ENCODE measurements at regions not wholly inside any gene's neighbourhood (a gene's known extent, or its start where the extent isn't known, plus 50 kb on each side); places are given as distances from the start of the nearest gene placed in this dataset.

DNA sequence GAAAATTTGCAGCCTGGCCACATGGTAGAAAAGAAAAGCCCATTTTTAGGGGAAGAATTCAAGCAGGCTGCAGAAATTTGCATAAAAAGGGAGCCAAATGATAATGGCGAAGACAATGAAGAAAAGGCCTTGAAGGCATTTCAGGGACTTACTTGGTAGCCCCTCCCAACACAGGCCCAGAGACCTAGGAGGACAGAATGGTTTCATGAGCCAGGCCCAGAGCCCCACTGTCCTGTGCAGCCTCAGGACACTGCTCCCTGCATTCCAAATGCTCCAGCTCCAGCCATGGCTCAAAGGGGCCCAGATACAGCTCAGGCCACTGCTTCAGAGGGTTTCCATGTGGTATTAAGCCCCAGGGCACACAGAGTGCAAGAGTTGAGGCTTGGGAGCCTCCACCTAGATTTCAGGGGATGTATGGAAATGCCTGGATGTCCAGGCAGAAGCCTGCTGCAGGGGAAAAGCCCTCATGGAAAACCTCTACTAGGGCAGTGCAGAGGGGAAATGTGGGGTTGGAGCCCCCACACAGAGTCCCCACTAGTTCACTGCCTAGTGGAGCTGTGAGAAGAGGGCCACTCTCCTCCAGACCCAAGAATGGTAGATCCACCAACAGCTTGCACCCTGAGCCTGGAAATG, 271.7 kb upstream of the KLF3 start:
- peaks cover 10% of the 10 kb centered on the region; the same call in 1 of the 2 replicates for H3K27me3 ChIP-seq (ENCODE audit: low read depth, low read length)
- H4K20me1 ChIP-seq (ENCODE audit: insufficient read depth, low read length), result no peaks in the 10 kb centered on the region
- H3K4me2 ChIP-seq (ENCODE audit: low read length), result no peak overlapping the region
- no peaks in the 10 kb centered on the region for H3K79me2 ChIP-seq (ENCODE audit: low read length)
- 0 out of 2 replicates have a peak, but pooled peaks cover 3% of the 10 kb centered on the region for H3K9me3 ChIP-seq (ENCODE audit: insufficient read depth, low read length)
- no peak overlapping the region for H2AFZ ChIP-seq (ENCODE audit: low read depth, low read length)
- no peak overlapping the region for H3K4me3 ChIP-seq (ENCODE audit: low read length)
- no peak overlapping the region for H3K27ac ChIP-seq (ENCODE audit: low read length)
- no peaks in the 10 kb centered on the region for H3K36me3 ChIP-seq (replicated peaks; ENCODE audit: low read depth, low read length)
- TF ChIP-seq EZH2phosphoT487 (IDR thresholded peaks at IDR 0.05; ENCODE audit: low read depth) (no peak), CTCF (IDR thresholded peaks at IDR 0.05; ENCODE audit: low read depth, low read length) (no peak)
- no peak overlapping the region for H3K9ac ChIP-seq (ENCODE audit: low read length)
- H3K4me1 ChIP-seq (ENCODE audit: low read length), result no peaks in the 10 kb centered on the region

GRCh38 chr4:38396091-38396490, 267.9 kb upstream of the KLF3 start:
- no peak overlapping the region for H3K9ac ChIP-seq (ENCODE audit: low read length)
- no peaks in the 10 kb centered on the region for H4K20me1 ChIP-seq (ENCODE audit: insufficient read depth, low read length)
- no peak overlapping the region for H3K4me3 ChIP-seq (ENCODE audit: low read length)
- no peaks in the 10 kb centered on the region for H3K36me3 ChIP-seq (replicated peaks; ENCODE audit: low read depth, low read length)
- H2AFZ ChIP-seq (ENCODE audit: low read depth, low read length), result no peak overlapping the region
- H3K4me1 ChIP-seq (ENCODE audit: low read length), result no peaks in the 10 kb centered on the region
- no peak overlapping the region for H3K27ac ChIP-seq (ENCODE audit: low read length)
- TF ChIP-seq EZH2phosphoT487 (IDR thresholded peaks at IDR 0.05; ENCODE audit: low read depth), result no peak
- 0 out of 2 replicates have a peak, but pooled peaks cover 3% of the 10 kb centered on the region for H3K9me3 ChIP-seq (ENCODE audit: insufficient read depth, low read length)
- no peaks in the 10 kb centered on the region for H3K79me2 ChIP-seq (ENCODE audit: low read length)
- H3K27me3 ChIP-seq (ENCODE audit: low read depth, low read length), result peaks cover 13% of the 10 kb centered on the region; the same call in 1 of the 2 replicates
- H3K4me2 ChIP-seq (ENCODE audit: low read length), result no peak overlapping the region

- no peak overlapping the region for H3K4me3 ChIP-seq (ENCODE audit: low read length)
- H3K4me2 ChIP-seq (ENCODE audit: low read length), result no peak overlapping the region
- no peak overlapping the region for H2AFZ ChIP-seq (ENCODE audit: low read depth, low read length)
- no peaks in the 10 kb centered on the region for H4K20me1 ChIP-seq (ENCODE audit: insufficient read depth, low read length)
- peaks cover 13% of the 10 kb centered on the region; the same call in 1 of the 2 replicates for H3K27me3 ChIP-seq (ENCODE audit: low read depth, low read length)
- H3K9me3 ChIP-seq (ENCODE audit: insufficient read depth, low read length), result 0 out of 2 replicates have a peak, but pooled peaks cover 3% of the 10 kb centered on the region
- no peaks in the 10 kb centered on the region for H3K4me1 ChIP-seq (ENCODE audit: low read length)
- H3K79me2 ChIP-seq (ENCODE audit: low read length), result no peaks in the 10 kb centered on the region
- no peak overlapping the region for H3K9ac ChIP-seq (ENCODE audit: low read length)
- TF ChIP-seq EZH2phosphoT487 (IDR thresholded peaks at IDR 0.05; ENCODE audit: low read depth), result no peak
- H3K36me3 ChIP-seq (replicated peaks; ENCODE audit: low read depth, low read length), result no peaks in the 10 kb centered on the region
- H3K27ac ChIP-seq (ENCODE audit: low read length), result no peak overlapping the region
Measured at GRCh38 chr4:38396845-38397547, 267.0 kb upstream of the KLF3 start.

- Histone ChIP-seq H3K36me3 (replicated peaks; ENCODE audit: low read depth, low read length) (no peaks in the 10 kb centered on the region), H3K4me1 (ENCODE audit: low read length) (no peaks in the 10 kb centered on the region), H3K27me3 (ENCODE audit: low read depth, low read length) (peaks cover 10% of the 10 kb centered on the region; the same call in 1 of the 2 replicates), H2AFZ (ENCODE audit: low read depth, low read length) (no peak overlapping the region), H3K4me2 (ENCODE audit: low read length) (no peak overlapping the region), H3K9ac (ENCODE audit: low read length) (no peak overlapping the region), H4K20me1 (ENCODE audit: insufficient read depth, low read length) (no peaks in the 10 kb centered on the region), H3K27ac (ENCODE audit: low read length) (no peak overlapping the region), H3K9me3 (ENCODE audit: insufficient read depth, low read length) (no peaks in the 10 kb centered on the region), H3K4me3 (ENCODE audit: low read length) (no peak overlapping the region), H3K79me2 (ENCODE audit: low read length) (no peaks in the 10 kb centered on the region)
- TF ChIP-seq CTCF (IDR thresholded peaks at IDR 0.05; ENCODE audit: low read depth, low read length), result no peak
- TF ChIP-seq EZH2phosphoT487 (IDR thresholded peaks at IDR 0.05; ENCODE audit: low read depth), result no peak
Measured at GRCh38 chr4:38400946-38401345, 263.1 kb upstream of the KLF3 start.

DNA sequence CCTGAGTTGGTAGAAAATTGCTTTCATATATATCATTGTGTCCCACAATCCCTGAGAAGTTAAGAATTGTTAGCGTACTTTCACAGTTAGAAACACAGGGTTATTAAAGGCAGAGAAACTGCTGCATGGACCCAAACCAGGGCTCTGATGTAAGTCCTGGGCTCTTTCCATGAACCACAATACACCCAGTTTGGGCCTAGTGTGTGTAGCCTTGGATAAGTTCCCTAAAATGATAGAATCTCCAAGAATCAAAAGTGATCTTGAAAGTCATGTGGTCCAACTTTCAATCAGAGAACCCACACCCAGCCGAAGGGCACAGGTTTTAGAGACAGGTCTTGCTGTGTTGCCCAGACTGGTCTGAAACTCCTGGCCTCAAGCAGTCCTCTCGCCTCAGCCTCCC, 257.8 kb upstream of the KLF3 start:
- Histone ChIP-seq H3K27ac (ENCODE audit: low read length) (no peak overlapping the region), H3K9me3 (ENCODE audit: insufficient read depth, low read length) (no peaks in the 10 kb centered on the region), H3K9ac (ENCODE audit: low read length) (no peak overlapping the region), H3K4me2 (ENCODE audit: low read length) (no peak overlapping the region), H3K4me3 (ENCODE audit: low read length) (no peak overlapping the region), H2AFZ (ENCODE audit: low read depth, low read length) (no peak overlapping the region), H3K4me1 (ENCODE audit: low read length) (no peaks in the 10 kb centered on the region), H4K20me1 (ENCODE audit: insufficient read depth, low read length) (no peaks in the 10 kb centered on the region), H3K27me3 (ENCODE audit: low read depth, low read length) (peaks cover 4% of the 10 kb centered on the region; the same call in 1 of the 2 replicates), H3K79me2 (ENCODE audit: low read length) (no peaks in the 10 kb centered on the region), H3K36me3 (replicated peaks; ENCODE audit: low read depth, low read length) (no peaks in the 10 kb centered on the region)
- TF ChIP-seq CTCF (IDR thresholded peaks at IDR 0.05; ENCODE audit: low read depth, low read length) (no peak), EZH2phosphoT487 (IDR thresholded peaks at IDR 0.05; ENCODE audit: low read depth) (no peak)
